Stomach (tissue), 8 donors: ENCODE measurements at regions not wholly inside any gene's neighbourhood (a gene's known extent, or its start where the extent isn't known, plus 50 kb on each side); places are given as distances from the start of the nearest gene placed in this dataset.
A peak's percentile ranks its signal among the peaks of the same experiment; 100 is the strongest.

Experiments used
- DNase-seq, 2 donors: peaks; one replicate each; pipeline versions ENCODE4 v3.0.0 to v3.0.0-alpha.2; 2013 to 2019
- H3K27ac ChIP-seq, 5 donors: fragments of 200-600 bp in 4 of 5; sonication (generic) in 4 of 5; one replicate each; pipeline ENCODE4 v1.5.1; 2013 to 2019; ENCODE audit warnings: mild to moderate bottlenecking in 1 of 5, moderate library complexity in 1 of 5
- H3K27me3 ChIP-seq, 3 donors: fragments of 200-600 bp; sonication (generic); one replicate each; pipeline ENCODE4 v1.5.1; 2017 to 2019; ENCODE audit warnings: mixed run types in 1 of 3
- H3K36me3 ChIP-seq, 4 donors: fragments of 200-600 bp; sonication (generic); 1 replicate in 3 of 4; 2 replicates in 1 of 4; pipeline ENCODE4 v1.5.1; 2016 to 2019
- H3K4me1 ChIP-seq, 4 donors: fragments of 200-600 bp; sonication (generic); one replicate each; pipeline ENCODE4 v1.5.1; 2016 to 2019
- H3K4me3 ChIP-seq, 4 donors: fragments of 200-600 bp; sonication (generic) in 3 of 4; one replicate each; pipeline ENCODE4 v1.5.1; 2016 to 2019; ENCODE audit warnings: mild to moderate bottlenecking in 1 of 4
- H3K9me3 ChIP-seq, 4 donors: fragments of 200-600 bp; sonication (generic); one replicate each; pipeline ENCODE4 v1.5.1; 2016 to 2019
- EP300 ChIP-seq: sonication (generic); formaldehyde crosslinking; IDR thresholded peaks from one replicate; pipeline ENCODE4 v1.6.1; 2017; ENCODE audit warnings: antibody characterized with exemption
- POLR2A ChIP-seq, 4 donors: fragments of 450-650 bp; IDR thresholded peaks; one replicate each; pipeline ENCODE4 v1.6.1; 2016; ENCODE audit warnings: antibody characterized with exemption in 4 of 4, control low read depth in 2 of 4, mild to moderate bottlenecking in 1 of 4, moderate library complexity in 1 of 4
- POLR2AphosphoS5 ChIP-seq, 3 donors: sonication (generic); formaldehyde crosslinking; IDR thresholded peaks; one replicate each; pipeline ENCODE4 v1.6.1; 2016; ENCODE audit warnings: antibody characterized with exemption in 3 of 3
- WGBS, 5 donors: extraction: QIAGEN DNeasy Blood & Tissue Kit in 3 of 5; methylation state at CpG; one replicate each; pipeline versions ENCODE4 v1.1.5 to v1.1.7; 2013 to 2018; 5-methylcytosine and 5-hydroxymethylcytosine counted together
- intact Hi-C: fragments of 100-400 bp; cut with DNase I; formaldehyde crosslinking; loops from one replicate; pipeline ENCODE4 v1.15.1; 2023; ENCODE audit warnings: low total_unique reads
- TF ChIP-seq, protein P1 (sequence below), 7 experiments: fragments of 450-650 bp in 4 of 7; fragments of 200-600 bp in 3 of 7; sonication (generic) in 3 of 7; IDR thresholded peaks; one replicate each; pipeline ENCODE4 v1.5.1; 2016 to 2019; ENCODE audit warnings: antibody characterized with exemption in 7 of 7, control low read depth in 2 of 7, mild to moderate bottlenecking in 1 of 7
- donor health status: healthy with polysubstance abuse.
- donor health status: Bipolar disorder and iron deficiency.
- donor health status: healthy.

DNA sequence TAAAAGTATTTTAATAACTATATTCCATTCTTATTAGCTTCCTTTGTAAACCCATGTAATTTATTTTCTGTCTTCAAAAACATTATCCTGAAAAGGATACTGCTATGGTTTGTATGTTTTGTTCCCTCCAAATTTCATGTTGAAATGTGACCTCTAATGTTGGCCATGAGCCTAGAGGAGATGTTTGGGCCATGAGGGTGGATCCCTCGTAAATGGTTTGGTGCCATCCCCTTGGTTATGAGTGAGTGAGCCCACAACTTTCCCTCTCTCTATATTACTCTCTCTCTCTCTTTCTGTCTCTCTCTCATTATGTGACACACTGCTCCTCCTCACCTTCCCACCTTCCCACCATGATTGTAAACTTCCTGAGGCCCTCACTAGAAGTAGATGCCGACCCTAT lies 357.7 kb downstream of the MFSD1 start:
- no peak for TF ChIP-seq POLR2AphosphoS5 (IDR thresholded peaks at IDR 0.05)
- TF ChIP-seq POLR2A (IDR thresholded peaks at IDR 0.05) = no peak
- no peak for TF ChIP-seq EP300
- TF ChIP-seq, protein P1, sequence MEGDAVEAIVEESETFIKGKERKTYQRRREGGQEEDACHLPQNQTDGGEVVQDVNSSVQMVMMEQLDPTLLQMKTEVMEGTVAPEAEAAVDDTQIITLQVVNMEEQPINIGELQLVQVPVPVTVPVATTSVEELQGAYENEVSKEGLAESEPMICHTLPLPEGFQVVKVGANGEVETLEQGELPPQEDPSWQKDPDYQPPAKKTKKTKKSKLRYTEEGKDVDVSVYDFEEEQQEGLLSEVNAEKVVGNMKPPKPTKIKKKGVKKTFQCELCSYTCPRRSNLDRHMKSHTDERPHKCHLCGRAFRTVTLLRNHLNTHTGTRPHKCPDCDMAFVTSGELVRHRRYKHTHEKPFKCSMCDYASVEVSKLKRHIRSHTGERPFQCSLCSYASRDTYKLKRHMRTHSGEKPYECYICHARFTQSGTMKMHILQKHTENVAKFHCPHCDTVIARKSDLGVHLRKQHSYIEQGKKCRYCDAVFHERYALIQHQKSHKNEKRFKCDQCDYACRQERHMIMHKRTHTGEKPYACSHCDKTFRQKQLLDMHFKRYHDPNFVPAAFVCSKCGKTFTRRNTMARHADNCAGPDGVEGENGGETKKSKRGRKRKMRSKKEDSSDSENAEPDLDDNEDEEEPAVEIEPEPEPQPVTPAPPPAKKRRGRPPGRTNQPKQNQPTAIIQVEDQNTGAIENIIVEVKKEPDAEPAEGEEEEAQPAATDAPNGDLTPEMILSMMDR (IDR thresholded peaks at IDR 0.05) = no peak
- Histone ChIP-seq H3K4me3 (no peak overlapping the region), H3K4me1 (no peaks in the 10 kb centered on the region), H3K36me3 (no peaks in the 10 kb centered on the region), H3K27me3 (no peaks in the 10 kb centered on the region), H3K9me3 (no peaks in the 10 kb centered on the region), H3K27ac (no peak overlapping the region)
- intact Hi-C loops = no loop called here
- 80 to 87% (median 85%) methylated on average over 2 of the region's 2 CpGs for WGBS, 5 donors
- no peak for DNase-seq

DNA sequence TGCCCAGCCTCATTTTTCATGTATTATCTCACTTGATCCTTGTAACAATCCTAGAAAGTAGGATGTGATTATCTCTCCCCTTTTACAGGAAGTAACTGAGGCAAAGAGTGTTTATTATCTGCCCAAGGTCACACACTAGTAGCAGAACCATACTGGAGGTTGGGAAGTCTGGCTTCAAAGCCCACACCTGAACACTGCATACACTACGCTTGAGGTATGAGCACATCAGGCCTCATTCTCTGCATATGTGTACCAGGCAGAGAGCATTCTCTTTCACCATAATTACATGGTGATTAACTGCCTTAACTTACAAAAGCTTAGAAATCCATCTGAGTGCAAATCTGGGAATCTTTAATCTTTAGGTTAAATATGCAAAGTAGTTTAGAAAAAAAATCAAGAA lies 361.8 kb downstream of the MFSD1 start:
- no peaks in the 10 kb centered on the region for H3K4me1 ChIP-seq
- H3K36me3 ChIP-seq = no peaks in the 10 kb centered on the region
- DNase-seq = no peak
- intact Hi-C loops = no loop called here
- no peak overlapping the region for H3K27ac ChIP-seq
- WGBS, 5 donors = 91 to 100% (median 94%) methylated on average over 1 of the region's 1 CpG
- H3K4me3 ChIP-seq = no peak overlapping the region
- no peaks in the 10 kb centered on the region for H3K9me3 ChIP-seq
- no peaks in the 10 kb centered on the region for H3K27me3 ChIP-seq
- TF ChIP-seq POLR2AphosphoS5 (IDR thresholded peaks at IDR 0.05) = no peak
- no peak for TF ChIP-seq EP300
- TF ChIP-seq POLR2A (IDR thresholded peaks at IDR 0.05) = no peak
- TF ChIP-seq, protein P1 (IDR thresholded peaks at IDR 0.05) = no peak

DNA sequence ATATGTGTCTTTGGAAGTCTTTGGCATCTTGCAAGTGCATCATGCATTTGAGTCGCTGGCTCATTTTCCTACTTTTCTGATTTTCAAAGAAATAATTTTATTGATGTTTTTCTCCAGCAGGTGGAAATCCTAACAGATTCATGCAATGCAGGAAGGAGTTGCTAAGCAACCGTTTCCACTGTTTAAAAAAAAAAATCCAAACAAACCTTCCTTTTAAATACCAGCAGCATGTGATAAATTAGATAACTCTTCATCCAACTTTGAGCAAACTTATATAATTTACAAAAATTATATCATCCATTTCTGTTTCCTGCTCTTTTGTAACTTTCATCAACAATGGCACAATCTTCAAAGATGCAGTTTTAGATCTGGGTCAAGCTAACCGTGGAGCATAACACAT lies 364.1 kb downstream of the MFSD1 start:
- no peaks in the 10 kb centered on the region for H3K36me3 ChIP-seq
- TF ChIP-seq POLR2A (IDR thresholded peaks at IDR 0.05) (no peak), POLR2AphosphoS5 (IDR thresholded peaks at IDR 0.05) (no peak), EP300 (no peak)
- TF ChIP-seq, protein P1 (IDR thresholded peaks at IDR 0.05) = no peak
- H3K9me3 ChIP-seq = no peaks in the 10 kb centered on the region
- no peak overlapping the region for H3K4me3 ChIP-seq
- peak in 1 of 2 donors; percentile 13 for DNase-seq
- intact Hi-C loops = no loop called here
- peaks cover 0 to 6% (median 0%) of the 10 kb centered on the region in 4 donors for H3K4me1 ChIP-seq
- H3K27ac ChIP-seq = no peak overlapping the region
- WGBS, 5 donors = 46 to 58% (median 49%) methylated on average over 3 of the region's 3 CpGs
- no peaks in the 10 kb centered on the region for H3K27me3 ChIP-seq

DNA sequence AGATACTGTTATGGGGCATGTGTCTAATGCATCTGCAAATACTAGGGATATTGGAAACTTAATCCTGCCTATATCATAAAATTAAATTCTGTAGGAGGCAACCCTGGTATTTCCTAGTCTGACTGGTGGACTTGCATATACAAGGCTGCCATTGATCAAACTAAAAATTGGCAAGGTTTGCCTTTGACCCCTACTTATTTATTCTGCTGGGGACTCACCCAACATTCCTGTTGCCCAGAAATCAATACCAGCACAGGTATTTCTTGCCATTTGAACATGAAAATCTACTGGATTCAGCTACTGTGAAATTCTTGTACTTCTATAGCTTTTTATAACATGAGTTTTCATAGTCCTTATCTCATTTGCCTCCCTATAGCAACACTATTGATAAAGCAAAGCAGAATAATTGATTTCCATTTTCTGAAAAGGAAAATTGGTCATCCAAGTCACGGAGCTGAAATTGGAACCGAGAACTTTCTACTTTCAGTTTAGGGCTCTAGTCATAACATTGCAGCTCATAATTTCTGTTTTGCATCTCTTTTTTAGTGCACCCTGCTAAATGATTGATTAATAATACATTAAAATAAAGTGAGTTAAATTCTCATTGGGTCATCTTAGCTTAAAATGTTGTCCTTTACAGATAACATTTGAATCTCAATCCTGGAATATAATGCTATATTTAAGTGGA lies 365.2 kb downstream of the MFSD1 start:
- H3K27me3 ChIP-seq = no peaks in the 10 kb centered on the region
- no peak overlapping the region for H3K4me3 ChIP-seq
- H3K27ac ChIP-seq = no peak overlapping the region
- TF ChIP-seq POLR2A (IDR thresholded peaks at IDR 0.05) = no peak
- TF ChIP-seq, protein P1 (IDR thresholded peaks at IDR 0.05) = no peak
- no peak for TF ChIP-seq EP300
- no peak for TF ChIP-seq POLR2AphosphoS5 (IDR thresholded peaks at IDR 0.05)
- 70 to 89% (median 79%) methylated on average over 2 of the region's 2 CpGs for WGBS, 5 donors
- no peaks in the 10 kb centered on the region for H3K9me3 ChIP-seq
- peaks cover 0 to 6% (median 0%) of the 10 kb centered on the region in 4 donors for H3K4me1 ChIP-seq
- no peaks in the 10 kb centered on the region for H3K36me3 ChIP-seq
- intact Hi-C loops = no loop called here
- DNase-seq = no peak
